ENCODE measurements at regions not wholly inside any gene's neighbourhood (a gene's known extent, or its start where the extent isn't known, plus 50 kb on each side); places are given as distances from the start of the nearest gene placed in this dataset.
"Not testable (repeated sequence)": the region's sequence is repeated elsewhere in the genome, so short reads cannot be mapped to it uniquely, and the experiment has no call there.

- Mint-ChIP-seq H3K9me3 (peaks cover 16% of the 10 kb centered on the region), H3K27me3 (no peaks in the 10 kb centered on the region), H3K4me1 (ENCODE audit: low read depth) (no peaks in the 10 kb centered on the region), H3K27ac (no peak overlapping the region), H3K4me3 (no peak overlapping the region), H3K36me3 (ENCODE audit: low read depth) (no peaks in the 10 kb centered on the region)
- intact Hi-C loops (cut with micrococcal nuclease), result no loop called here
Observed at GRCh38 chr5:13581914-13582313, 362.6 kb downstream of the DNAH5 start.

GRCh38 chr5:13581132-13581531, 363.4 kb downstream of the DNAH5 start:
- Mint-ChIP-seq H3K27me3 (no peaks in the 10 kb centered on the region), H3K4me1 (ENCODE audit: low read depth) (no peaks in the 10 kb centered on the region), H3K4me3 (no peak overlapping the region), H3K27ac (no peak overlapping the region), H3K36me3 (ENCODE audit: low read depth) (no peaks in the 10 kb centered on the region), H3K9me3 (peaks cover 16% of the 10 kb centered on the region)
- intact Hi-C loops (cut with micrococcal nuclease), result no loop called here

- intact Hi-C loops (cut with micrococcal nuclease), result no loop called here
- no peak overlapping the region for H3K27ac Mint-ChIP-seq
Observed at GRCh38 chr5:13580058-13580457, 364.4 kb downstream of the DNAH5 start.

GRCh38 chr5:13579091-13579490, 365.4 kb downstream of the DNAH5 start:
- intact Hi-C loops (cut with micrococcal nuclease); H3K27ac Mint-ChIP-seq; H3K36me3 Mint-ChIP-seq (ENCODE audit: low read depth); H3K4me1 Mint-ChIP-seq (ENCODE audit: low read depth); H3K4me3 Mint-ChIP-seq; H3K27me3 Mint-ChIP-seq: not testable (repeated sequence)
- H3K9me3 Mint-ChIP-seq, result peaks cover 16% of the 10 kb centered on the region

More at GRCh38 chr5:13580058-13580457, 364.4 kb downstream of the DNAH5 start:
- H3K27me3 Mint-ChIP-seq, result no peaks in the 10 kb centered on the region
- H3K4me3 Mint-ChIP-seq, result no peak overlapping the region
- peaks cover 16% of the 10 kb centered on the region for H3K9me3 Mint-ChIP-seq
- H3K36me3 Mint-ChIP-seq (ENCODE audit: low read depth), result no peaks in the 10 kb centered on the region
- H3K4me1 Mint-ChIP-seq (ENCODE audit: low read depth), result no peaks in the 10 kb centered on the region

- H3K4me3 Mint-ChIP-seq; H3K36me3 Mint-ChIP-seq (ENCODE audit: low read depth); intact Hi-C loops (cut with micrococcal nuclease); H3K4me1 Mint-ChIP-seq (ENCODE audit: low read depth); H3K27me3 Mint-ChIP-seq; H3K27ac Mint-ChIP-seq: not testable (repeated sequence)
- H3K9me3 Mint-ChIP-seq, result peaks cover 16% of the 10 kb centered on the region
Observed at GRCh38 chr5:13578311-13579039, 366.0 kb downstream of the DNAH5 start.

- Mint-ChIP-seq H3K36me3 (ENCODE audit: low read depth) (no peaks in the 10 kb centered on the region), H3K4me3 (no peak overlapping the region), H3K9me3 (peaks cover 33% of the 10 kb centered on the region), H3K4me1 (ENCODE audit: low read depth) (no peaks in the 10 kb centered on the region), H3K27ac (no peak overlapping the region), H3K27me3 (no peaks in the 10 kb centered on the region)
- intact Hi-C loops (cut with micrococcal nuclease), result no loop called here
Observed at GRCh38 chr5:13574574-13574973, 369.9 kb downstream of the DNAH5 start.

GRCh38 chr5:13572163-13572562, 372.3 kb downstream of the DNAH5 start:
- no peaks in the 10 kb centered on the region for H3K4me1 Mint-ChIP-seq (ENCODE audit: low read depth)
- intact Hi-C loops (cut with micrococcal nuclease), result no loop called here
- no peaks in the 10 kb centered on the region for H3K27me3 Mint-ChIP-seq
- H3K9me3 Mint-ChIP-seq, result peaks cover 21% of the 10 kb centered on the region
- no peaks in the 10 kb centered on the region for H3K36me3 Mint-ChIP-seq (ENCODE audit: low read depth)
- H3K27ac Mint-ChIP-seq, result no peak overlapping the region
- no peak overlapping the region for H3K4me3 Mint-ChIP-seq

- H3K36me3 Mint-ChIP-seq (ENCODE audit: low read depth), result no peaks in the 10 kb centered on the region
- H3K27ac Mint-ChIP-seq, result no peak overlapping the region
- no peaks in the 10 kb centered on the region for H3K27me3 Mint-ChIP-seq
- peaks cover 35% of the 10 kb centered on the region for H3K9me3 Mint-ChIP-seq
- intact Hi-C loops (cut with micrococcal nuclease), result no loop called here
- H3K4me3 Mint-ChIP-seq, result no peak overlapping the region
- H3K4me1 Mint-ChIP-seq (ENCODE audit: low read depth), result no peaks in the 10 kb centered on the region
Observed at GRCh38 chr5:13569090-13569715, 375.3 kb downstream of the DNAH5 start.

GRCh38 chr5:13567819-13568218, 376.7 kb downstream of the DNAH5 start:
- H3K27me3 Mint-ChIP-seq, result no peaks in the 10 kb centered on the region
- intact Hi-C loops (cut with micrococcal nuclease), result no loop called here
- H3K9me3 Mint-ChIP-seq, result peaks cover 35% of the 10 kb centered on the region
- H3K4me1 Mint-ChIP-seq (ENCODE audit: low read depth), result no peaks in the 10 kb centered on the region
- no peaks in the 10 kb centered on the region for H3K36me3 Mint-ChIP-seq (ENCODE audit: low read depth)
- H3K27ac Mint-ChIP-seq, result no peak overlapping the region
- no peak overlapping the region for H3K4me3 Mint-ChIP-seq

- H3K27me3 Mint-ChIP-seq, result no peaks in the 10 kb centered on the region
- no peaks in the 10 kb centered on the region for H3K4me1 Mint-ChIP-seq (ENCODE audit: low read depth)
- peaks cover 35% of the 10 kb centered on the region for H3K9me3 Mint-ChIP-seq
- no peaks in the 10 kb centered on the region for H3K36me3 Mint-ChIP-seq (ENCODE audit: low read depth)
- H3K27ac Mint-ChIP-seq, result no peak overlapping the region
- intact Hi-C loops (cut with micrococcal nuclease), result no loop called here
- H3K4me3 Mint-ChIP-seq, result no peak overlapping the region
Observed at GRCh38 chr5:13566871-13567339, 377.6 kb downstream of the DNAH5 start.

GRCh38 chr5:13558408-13558807, 386.1 kb downstream of the DNAH5 start:
- H3K4me1 Mint-ChIP-seq (ENCODE audit: low read depth), result no peaks in the 10 kb centered on the region
- no peak overlapping the region for H3K4me3 Mint-ChIP-seq
- H3K27me3 Mint-ChIP-seq, result no peaks in the 10 kb centered on the region
- no peak overlapping the region for H3K27ac Mint-ChIP-seq
- intact Hi-C loops (cut with micrococcal nuclease), result no loop called here
- no peaks in the 10 kb centered on the region for H3K9me3 Mint-ChIP-seq
- no peaks in the 10 kb centered on the region for H3K36me3 Mint-ChIP-seq (ENCODE audit: low read depth)

GRCh38 chr5:13553896-13554295, 390.6 kb downstream of the DNAH5 start:
- no peaks in the 10 kb centered on the region for H3K36me3 Mint-ChIP-seq (ENCODE audit: low read depth)
- no peak overlapping the region for H3K27ac Mint-ChIP-seq
- no peaks in the 10 kb centered on the region for H3K27me3 Mint-ChIP-seq
- H3K4me3 Mint-ChIP-seq, result no peak overlapping the region
- H3K9me3 Mint-ChIP-seq, result no peaks in the 10 kb centered on the region
- intact Hi-C loops (cut with micrococcal nuclease), result no loop called here
- no peaks in the 10 kb centered on the region for H3K4me1 Mint-ChIP-seq (ENCODE audit: low read depth)

- no peak overlapping the region for H3K4me3 Mint-ChIP-seq
- no peaks in the 10 kb centered on the region for H3K9me3 Mint-ChIP-seq
- no peaks in the 10 kb centered on the region for H3K36me3 Mint-ChIP-seq (ENCODE audit: low read depth)
- H3K4me1 Mint-ChIP-seq (ENCODE audit: low read depth), result no peaks in the 10 kb centered on the region
- no peaks in the 10 kb centered on the region for H3K27me3 Mint-ChIP-seq
- intact Hi-C loops (cut with micrococcal nuclease), result no loop called here
- no peak overlapping the region for H3K27ac Mint-ChIP-seq
Observed at GRCh38 chr5:13552361-13552760, 392.1 kb downstream of the DNAH5 start.

- no peak overlapping the region for H3K4me3 Mint-ChIP-seq
- H3K4me1 Mint-ChIP-seq (ENCODE audit: low read depth), result no peaks in the 10 kb centered on the region
- H3K9me3 Mint-ChIP-seq, result no peaks in the 10 kb centered on the region
- no peak overlapping the region for H3K27ac Mint-ChIP-seq
- H3K36me3 Mint-ChIP-seq (ENCODE audit: low read depth), result no peaks in the 10 kb centered on the region
- H3K27me3 Mint-ChIP-seq, result no peaks in the 10 kb centered on the region
- intact Hi-C loops (cut with micrococcal nuclease), result no loop called here
Observed at GRCh38 chr5:13551645-13552044, 392.8 kb downstream of the DNAH5 start.
